Natural killer cell (primary cell): ENCODE measurements at regions not wholly inside any gene's neighbourhood (a gene's known extent, or its start where the extent isn't known, plus 50 kb on each side); places are given as distances from the start of the nearest gene placed in this dataset.

ENCODE experiments used
- ATAC-seq, 3 donors: fragments of 150-1000 bp in 2 of 3; fragments of 200-7000 bp in 1 of 3; cut with Tn5 transposase; 1 replicate in 1 of 3; 2 replicates in 2 of 3; pipeline ENCODE4 v1.10.0; 2021; ENCODE audit warnings: mild to moderate bottlenecking in 2 of 3, moderate library complexity in 2 of 3
- DNase-seq, 2 donors: peaks; one replicate each; pipeline versions ENCODE4 v3.0.0 to v3.0.0-alpha.2; 2013 to 2021; ENCODE audit warnings: mixed read lengths in 1 of 2
- H3K27ac ChIP-seq: one replicate; pipeline ENCODE4 v1.5.1; 2013; ENCODE audit warnings: mild to moderate bottlenecking, low read length
- H3K27me3 ChIP-seq: one replicate; pipeline ENCODE4 v1.6.1; 2013; ENCODE audit warnings: low read length; ENCODE audit not compliant: control insufficient read depth, insufficient read depth
- H3K36me3 ChIP-seq: one replicate; pipeline ENCODE4 v1.6.1; 2013; ENCODE audit warnings: low read length; ENCODE audit not compliant: control insufficient read depth, insufficient read depth
- H3K4me1 ChIP-seq: one replicate; pipeline ENCODE4 v1.6.1; 2013; ENCODE audit warnings: low read length; ENCODE audit not compliant: control insufficient read depth, insufficient read depth
- H3K4me3 ChIP-seq: one replicate; pipeline ENCODE4 v1.5.1; 2013; ENCODE audit warnings: low read length
- H3K9me3 ChIP-seq: one replicate; pipeline ENCODE4 v1.6.1; 2013; ENCODE audit warnings: low read length; ENCODE audit not compliant: control insufficient read depth, insufficient read depth
- H3K27ac Mint-ChIP-seq, 2 donors: one replicate each; pipeline ENCODE4 v1.8.0; 2022; ENCODE audit warnings: mild to moderate bottlenecking in 2 of 2, mixed read lengths in 2 of 2, moderate library complexity in 1 of 2
- H3K27me3 Mint-ChIP-seq, 2 donors: one replicate each; pipeline ENCODE4 v1.8.0; 2022; ENCODE audit warnings: low read depth in 2 of 2, mixed read lengths in 2 of 2
- H3K36me3 Mint-ChIP-seq: one replicate; pipeline ENCODE4 v1.8.0; 2022; ENCODE audit warnings: mixed read lengths
- H3K4me1 Mint-ChIP-seq, 2 donors: one replicate each; pipeline ENCODE4 v1.8.0; 2022; ENCODE audit warnings: mixed read lengths in 2 of 2
- H3K4me3 Mint-ChIP-seq: one replicate; pipeline ENCODE4 v1.8.0; 2022; ENCODE audit warnings: mild to moderate bottlenecking, moderate library complexity, mixed read lengths
- H3K9me3 Mint-ChIP-seq, 2 donors: one replicate each; pipeline ENCODE4 v1.8.0; 2022; ENCODE audit warnings: mixed read lengths in 2 of 2
- CTCF ChIP-seq: fragments of 200-600 bp; IDR thresholded peaks from one replicate; pipeline ENCODE4 v1.8.0; 2022; ENCODE audit warnings: antibody characterized with exemption
- WGBS: methylation state at CpG from one replicate; pipeline ENCODE4 v1.1.7; 2013; ENCODE audit warnings: missing lambda C conversion rate; ENCODE audit not compliant: insufficient coverage; 5-methylcytosine and 5-hydroxymethylcytosine counted together
- intact Hi-C: fragments of 100-400 bp; cut with micrococcal nuclease; formaldehyde crosslinking; loops from one replicate; pipeline ENCODE4 v1.14.2; 2022

GRCh38 chr5:72673623-72674022 is 142.8 kb upstream of the TNPO1 start:
- H3K27ac Mint-ChIP-seq, result no peak overlapping the region
- no peaks in the 10 kb centered on the region for H3K36me3 ChIP-seq
- no peaks in the 10 kb centered on the region for H3K27me3 ChIP-seq
- H3K4me1 ChIP-seq, result no peaks in the 10 kb centered on the region
- no peak overlapping the region for H3K27ac ChIP-seq
- no peaks in the 10 kb centered on the region for H3K4me1 Mint-ChIP-seq
- peaks cover 0 to 4% of the 10 kb centered on the region in 2 donors for H3K9me3 Mint-ChIP-seq
- H3K9me3 ChIP-seq, result no peaks in the 10 kb centered on the region
- no peak for TF ChIP-seq CTCF
- H3K27me3 Mint-ChIP-seq, result peaks cover under 1 to 4% of the 10 kb centered on the region in 2 donors
- H3K4me3 Mint-ChIP-seq, result no peak overlapping the region
- H3K4me3 ChIP-seq, result no peak overlapping the region
- DNase-seq (no peak), ATAC-seq (no peak)
- intact Hi-C loops, result no loop called here
- H3K36me3 Mint-ChIP-seq, result no peaks in the 10 kb centered on the region

- no peaks in the 10 kb centered on the region for H3K36me3 ChIP-seq
- no peaks in the 10 kb centered on the region for H3K36me3 Mint-ChIP-seq
- no peaks in the 10 kb centered on the region for H3K4me1 Mint-ChIP-seq
- H3K4me3 ChIP-seq, result no peak overlapping the region
- peaks cover 0 to 4% of the 10 kb centered on the region in 2 donors for H3K9me3 Mint-ChIP-seq
- DNase-seq (no peak), ATAC-seq (no peak)
- H3K4me3 Mint-ChIP-seq, result no peak overlapping the region
- peaks cover 0 to 6% of the 10 kb centered on the region in 2 donors for H3K27me3 Mint-ChIP-seq
- intact Hi-C loops, result no loop called here
- no peak overlapping the region for H3K27ac ChIP-seq
- no peaks in the 10 kb centered on the region for H3K9me3 ChIP-seq
- no peak for TF ChIP-seq CTCF
- no peaks in the 10 kb centered on the region for H3K4me1 ChIP-seq
- no peaks in the 10 kb centered on the region for H3K27me3 ChIP-seq
- no peak overlapping the region for H3K27ac Mint-ChIP-seq
Observed at GRCh38 chr5:72673180-72673579, 143.3 kb upstream of the TNPO1 start.

- DNase-seq, result no peak
- 100% methylated on average over 1 of the region's 1 CpG for WGBS
- Histone ChIP-seq H3K9me3 (no peaks in the 10 kb centered on the region), H3K27me3 (no peaks in the 10 kb centered on the region), H3K36me3 (no peaks in the 10 kb centered on the region), H3K27ac (no peak overlapping the region), H3K4me3 (no peak overlapping the region), H3K4me1 (no peaks in the 10 kb centered on the region)
- intact Hi-C loops, result no loop called here
- ATAC-seq, result no peak
- H3K27ac Mint-ChIP-seq, result no peak overlapping the region
- no peaks in the 10 kb centered on the region for H3K9me3 Mint-ChIP-seq
- no peaks in the 10 kb centered on the region for H3K36me3 Mint-ChIP-seq
- H3K27me3 Mint-ChIP-seq, result peaks cover 0 to 8% of the 10 kb centered on the region in 2 donors
- H3K4me3 Mint-ChIP-seq, result no peak overlapping the region
- no peak for TF ChIP-seq CTCF
- no peaks in the 10 kb centered on the region for H3K4me1 Mint-ChIP-seq
Observed at GRCh38 chr5:72667708-72668107, 148.8 kb upstream of the TNPO1 start.

GRCh38 chr5:72662936-72663335 is 153.5 kb upstream of the TNPO1 start:
- ATAC-seq (no peak), DNase-seq (no peak)
- H3K27ac Mint-ChIP-seq, result no peak overlapping the region
- H3K4me3 Mint-ChIP-seq, result no peak overlapping the region
- H3K4me3 ChIP-seq, result no peak overlapping the region
- no peaks in the 10 kb centered on the region for H3K4me1 ChIP-seq
- H3K27ac ChIP-seq, result no peak overlapping the region
- no peaks in the 10 kb centered on the region for H3K4me1 Mint-ChIP-seq
- no peaks in the 10 kb centered on the region for H3K9me3 Mint-ChIP-seq
- TF ChIP-seq CTCF, result no peak
- no peaks in the 10 kb centered on the region for H3K27me3 Mint-ChIP-seq
- no peaks in the 10 kb centered on the region for H3K27me3 ChIP-seq
- WGBS, result 79% methylated on average over 7 of the region's 7 CpGs
- intact Hi-C loops, result no loop called here
- H3K9me3 ChIP-seq, result no peaks in the 10 kb centered on the region
- H3K36me3 Mint-ChIP-seq, result no peaks in the 10 kb centered on the region
- H3K36me3 ChIP-seq, result no peaks in the 10 kb centered on the region
